ENCODE measurements at regions not wholly inside any gene's neighbourhood (a gene's known extent, or its start where the extent isn't known, plus 50 kb on each side); places are given as distances from the start of the nearest gene placed in this dataset.

DNA sequence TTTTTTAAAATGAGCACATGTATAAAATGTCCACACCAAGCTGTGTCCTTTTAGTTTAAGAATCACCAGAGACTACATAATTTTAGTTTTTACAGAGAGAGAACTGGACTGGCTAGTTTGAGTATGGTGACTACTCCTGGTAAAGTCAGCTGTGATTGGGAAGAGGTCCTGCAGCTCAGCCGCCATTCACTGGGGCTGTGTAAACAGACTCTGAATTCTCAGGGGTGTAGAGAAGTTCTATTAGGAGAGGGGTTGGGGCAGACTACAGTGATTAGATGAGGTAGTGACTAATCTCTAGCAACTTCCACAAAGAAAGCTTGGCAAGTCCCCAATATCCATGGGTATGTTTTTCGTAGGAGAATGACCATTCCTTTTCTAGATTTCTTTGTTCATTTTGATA lies 341.2 kb upstream of the MAP3K7 start:
- Histone ChIP-seq H3K27ac (ENCODE audit: low read depth, low read length, poor library complexity, severe bottlenecking) (no peak overlapping the region), H3K4me3 (ENCODE audit: low read depth, low read length, poor library complexity, severe bottlenecking) (no peak overlapping the region), H3K27me3 (replicated peaks; ENCODE audit: insufficient read depth, low read depth, low read length, poor library complexity) (peaks cover 5% of the 10 kb centered on the region), H3K4me1 (ENCODE audit: insufficient read depth, low read length, poor library complexity, severe bottlenecking) (no peaks in the 10 kb centered on the region), H3K36me3 (ENCODE audit: insufficient read depth, low read length, poor library complexity, severe bottlenecking) (no peaks in the 10 kb centered on the region), H3K9me3 (ENCODE audit: low read depth, low read length, poor library complexity, severe bottlenecking) (no peaks in the 10 kb centered on the region)
- DNase-seq (ENCODE audit: low spot score), result no peak
- TF ChIP-seq EZH2 (IDR thresholded peaks at IDR 0.05; ENCODE audit: borderline replicate concordance, low read depth, low read length, poor library complexity, severe bottlenecking), result no peak
- TF ChIP-seq, protein P1, sequence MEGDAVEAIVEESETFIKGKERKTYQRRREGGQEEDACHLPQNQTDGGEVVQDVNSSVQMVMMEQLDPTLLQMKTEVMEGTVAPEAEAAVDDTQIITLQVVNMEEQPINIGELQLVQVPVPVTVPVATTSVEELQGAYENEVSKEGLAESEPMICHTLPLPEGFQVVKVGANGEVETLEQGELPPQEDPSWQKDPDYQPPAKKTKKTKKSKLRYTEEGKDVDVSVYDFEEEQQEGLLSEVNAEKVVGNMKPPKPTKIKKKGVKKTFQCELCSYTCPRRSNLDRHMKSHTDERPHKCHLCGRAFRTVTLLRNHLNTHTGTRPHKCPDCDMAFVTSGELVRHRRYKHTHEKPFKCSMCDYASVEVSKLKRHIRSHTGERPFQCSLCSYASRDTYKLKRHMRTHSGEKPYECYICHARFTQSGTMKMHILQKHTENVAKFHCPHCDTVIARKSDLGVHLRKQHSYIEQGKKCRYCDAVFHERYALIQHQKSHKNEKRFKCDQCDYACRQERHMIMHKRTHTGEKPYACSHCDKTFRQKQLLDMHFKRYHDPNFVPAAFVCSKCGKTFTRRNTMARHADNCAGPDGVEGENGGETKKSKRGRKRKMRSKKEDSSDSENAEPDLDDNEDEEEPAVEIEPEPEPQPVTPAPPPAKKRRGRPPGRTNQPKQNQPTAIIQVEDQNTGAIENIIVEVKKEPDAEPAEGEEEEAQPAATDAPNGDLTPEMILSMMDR (conservative IDR thresholded peaks at IDR 0.05; ENCODE audit: low read depth, low read length), result no peak
- POLR2A ChIA-PET (ENCODE audit: low non-redundant PET), result no interaction called here
- BruUV-seq (replicated peaks), result no TSS peak
- intact Hi-C loops (cut with micrococcal nuclease; ENCODE audit: unreplicated experiment), result no loop called here
- CTCF ChIA-PET, result no interaction called here

DNA sequence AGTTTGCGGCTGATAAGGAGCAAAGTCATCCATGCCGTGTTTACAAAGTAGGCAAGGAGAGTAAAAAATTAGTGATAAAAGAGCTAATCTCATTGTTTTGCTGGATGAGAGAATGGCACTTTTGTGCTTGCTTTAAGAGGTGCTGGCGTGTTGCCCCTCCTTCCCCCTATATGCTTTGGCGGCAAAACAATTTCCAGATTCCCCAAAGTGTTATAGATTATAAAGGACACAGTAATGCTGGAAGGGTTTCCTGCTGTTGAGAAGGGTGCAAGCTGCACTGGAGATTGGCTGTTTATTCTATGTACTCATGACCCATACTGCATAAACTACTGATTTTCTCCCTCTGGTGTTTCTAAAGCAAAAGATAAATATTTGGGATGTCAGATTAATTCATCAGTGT lies 338.9 kb upstream of the MAP3K7 start:
- H3K4me1 ChIP-seq (ENCODE audit: insufficient read depth, low read length, poor library complexity, severe bottlenecking), result no peaks in the 10 kb centered on the region
- CTCF ChIA-PET, result no interaction called here
- no peak overlapping the region for H3K4me3 ChIP-seq (ENCODE audit: low read depth, low read length, poor library complexity, severe bottlenecking)
- H3K27ac ChIP-seq (ENCODE audit: low read depth, low read length, poor library complexity, severe bottlenecking), result no peak overlapping the region
- DNase-seq (ENCODE audit: low spot score), result no peak
- POLR2A ChIA-PET (ENCODE audit: low non-redundant PET), result no interaction called here
- H3K36me3 ChIP-seq (ENCODE audit: insufficient read depth, low read length, poor library complexity, severe bottlenecking), result no peaks in the 10 kb centered on the region
- intact Hi-C loops (cut with micrococcal nuclease; ENCODE audit: unreplicated experiment), result no loop called here
- BruUV-seq (replicated peaks), result no TSS peak
- TF ChIP-seq EZH2 (IDR thresholded peaks at IDR 0.05; ENCODE audit: borderline replicate concordance, low read depth, low read length, poor library complexity, severe bottlenecking), result no peak
- TF ChIP-seq, protein P1 (conservative IDR thresholded peaks at IDR 0.05; ENCODE audit: low read depth, low read length), result no peak
- peaks cover 5% of the 10 kb centered on the region for H3K27me3 ChIP-seq (replicated peaks; ENCODE audit: insufficient read depth, low read depth, low read length, poor library complexity)
- H3K9me3 ChIP-seq (ENCODE audit: low read depth, low read length, poor library complexity, severe bottlenecking), result no peaks in the 10 kb centered on the region

DNA sequence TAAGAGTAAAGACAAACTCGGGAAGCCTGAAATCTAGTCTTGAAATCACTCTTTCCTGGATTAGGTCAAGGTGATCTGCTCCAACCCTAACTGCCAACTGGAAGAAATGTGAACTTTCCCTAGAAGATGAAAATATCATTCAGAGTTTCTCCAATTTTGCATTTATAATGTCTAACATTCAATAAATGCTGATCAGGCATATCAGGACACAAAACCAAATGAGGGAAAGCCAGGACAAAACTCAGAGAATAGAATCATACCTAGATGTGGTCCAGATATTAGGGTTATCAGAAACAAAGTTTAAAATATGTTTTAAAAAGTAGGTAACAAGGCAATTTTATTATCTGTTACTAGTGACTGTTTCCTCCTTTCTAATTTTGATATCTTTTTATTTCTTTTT lies 335.5 kb upstream of the MAP3K7 start:
- H3K36me3 ChIP-seq (ENCODE audit: insufficient read depth, low read length, poor library complexity, severe bottlenecking), result no peaks in the 10 kb centered on the region
- no peak overlapping the region for H3K4me3 ChIP-seq (ENCODE audit: low read depth, low read length, poor library complexity, severe bottlenecking)
- no peaks in the 10 kb centered on the region for H3K27me3 ChIP-seq (replicated peaks; ENCODE audit: insufficient read depth, low read depth, low read length, poor library complexity)
- no peak overlapping the region for H3K27ac ChIP-seq (ENCODE audit: low read depth, low read length, poor library complexity, severe bottlenecking)
- no TSS peak for BruUV-seq (replicated peaks)
- no peak for DNase-seq (ENCODE audit: low spot score)
- ChIA-PET CTCF (no interaction called here), POLR2A (ENCODE audit: low non-redundant PET) (no interaction called here)
- TF ChIP-seq, protein P1 (conservative IDR thresholded peaks at IDR 0.05; ENCODE audit: low read depth, low read length), result no peak
- no peak for TF ChIP-seq EZH2 (IDR thresholded peaks at IDR 0.05; ENCODE audit: borderline replicate concordance, low read depth, low read length, poor library complexity, severe bottlenecking)
- H3K4me1 ChIP-seq (ENCODE audit: insufficient read depth, low read length, poor library complexity, severe bottlenecking), result no peaks in the 10 kb centered on the region
- no peaks in the 10 kb centered on the region for H3K9me3 ChIP-seq (ENCODE audit: low read depth, low read length, poor library complexity, severe bottlenecking)
- intact Hi-C loops (cut with micrococcal nuclease; ENCODE audit: unreplicated experiment), result no loop called here

Data from A673 (cell line).